HEK293 (cell line): ENCODE measurements at regions not wholly inside any gene's neighbourhood (a gene's known extent, or its start where the extent isn't known, plus 50 kb on each side); places are given as distances from the start of the nearest gene placed in this dataset.

ENCODE experiments used
- CTCF ChIA-PET: fragments of 350-600 bp; formaldehyde crosslinking; extraction: SDS; loops from one replicate; lab custom pipeline; 2021; ENCODE audit warnings: antibody characterized with exemption; lab: Yijun Ruan, JAX
- POLR2A ChIA-PET: fragments of 300-600 bp; formaldehyde crosslinking; extraction: SDS; loops from one replicate; lab custom pipeline; 2020; ENCODE audit warnings: antibody characterized with exemption, inconsistent platforms; lab: Yijun Ruan, JAX
- H3K27ac ChIP-seq: fragments of 200-500 bp; sonication (Bioruptor generic); 2 replicates; pipeline ENCODE4 v1.5.1; 2014; ENCODE audit warnings: low read depth, low read length, control low read depth, inconsistent platforms; ENCODE audit errors: extremely low read depth
- H3K36me3 ChIP-seq, 2 experiments: fragments of 200-500 bp in 1 of 2; sonication (Bioruptor generic) in 1 of 2; 1 replicate in 1 of 2; 2 replicates in 1 of 2; pipeline ENCODE4 v1.5.1; 2014 to 2017; ENCODE audit warnings: inconsistent platforms in 2 of 2, low read length in 2 of 2; ENCODE audit not compliant: control insufficient read depth in 2 of 2, insufficient read depth in 1 of 2
- H3K4me1 ChIP-seq: fragments of 200-500 bp; sonication (Bioruptor generic); 2 replicates; pipeline ENCODE4 v1.5.1; 2014; ENCODE audit warnings: mild to moderate bottlenecking, low read length, inconsistent platforms; ENCODE audit not compliant: control insufficient read depth, insufficient read depth
- H3K4me3 ChIP-seq: 2 replicates; pipeline ENCODE4 v1.5.1; 2011; ENCODE audit warnings: low read depth, mild to moderate bottlenecking, control low read depth, low read length, moderate library complexity
- H3K9me3 ChIP-seq: fragments of 200-500 bp; sonication (Bioruptor generic); 2 replicates; pipeline ENCODE4 v1.5.1; 2014; ENCODE audit warnings: low read depth, low read length, inconsistent platforms; ENCODE audit not compliant: control insufficient read depth, insufficient read depth
- KLF7 ChIP-seq: fragments of 450-650 bp; formaldehyde crosslinking; IDR thresholded peaks from 2 replicates; pipeline ENCODE4 v1.5.1; 2016; ENCODE audit warnings: missing biosample characterization, missing genetic modification characterization, borderline replicate concordance
- MEIS1 ChIP-seq: sonication (generic); formaldehyde crosslinking; IDR thresholded peaks from 2 replicates; pipeline ENCODE4 v1.8.1; 2022; ENCODE audit warnings: missing genetic modification reagents, mild to moderate bottlenecking, borderline replicate concordance
- OSR2 ChIP-seq: fragments of 450-650 bp; formaldehyde crosslinking; IDR thresholded peaks from 2 replicates; pipeline ENCODE4 v1.5.1; 2016; ENCODE audit warnings: missing biosample characterization, missing genetic modification characterization
- SP3 ChIP-seq: fragments of 450-650 bp; formaldehyde crosslinking; IDR thresholded peaks from 2 replicates; pipeline ENCODE4 v1.5.1; 2016; ENCODE audit warnings: missing biosample characterization, missing genetic modification characterization
- ZFP37 ChIP-seq: fragments of 450-650 bp; formaldehyde crosslinking; IDR thresholded peaks from 2 replicates; pipeline ENCODE4 v1.5.1; 2016; ENCODE audit warnings: missing biosample characterization, missing genetic modification characterization
- ZNF133 ChIP-seq: fragments of 450-650 bp; formaldehyde crosslinking; IDR thresholded peaks from 2 replicates; pipeline ENCODE4 v1.5.1; 2016; ENCODE audit warnings: missing biosample characterization, missing genetic modification characterization
- ZNF19 ChIP-seq: fragments of 450-650 bp; formaldehyde crosslinking; IDR thresholded peaks from 2 replicates; pipeline ENCODE4; 2016; ENCODE audit warnings: missing biosample characterization, missing genetic modification characterization, low read depth
- ZNF274 ChIP-seq, 2 experiments: fragments of 200-500 bp in 1 of 2; fragments of 450-650 bp in 1 of 2; sonication (Bioruptor generic) in 1 of 2; formaldehyde crosslinking in 1 of 2; IDR thresholded peaks; 2 replicates each; pipeline versions ENCODE4 v1.5.1 to v1.6.1; 2014 to 2016; ENCODE audit warnings: borderline replicate concordance in 1 of 2, inconsistent platforms in 1 of 2, low read length in 1 of 2, missing biosample characterization in 1 of 2, missing genetic modification characterization in 1 of 2
- ZNF341 ChIP-seq: fragments of 450-650 bp; formaldehyde crosslinking; IDR thresholded peaks from 2 replicates; pipeline ENCODE4; 2016; ENCODE audit warnings: low read depth, missing biosample characterization, missing genetic modification characterization
- ZNF366 ChIP-seq: fragments of 450-650 bp; formaldehyde crosslinking; conservative IDR thresholded peaks from 2 replicates; pipeline ENCODE4 v1.5.1; 2016; ENCODE audit warnings: missing biosample characterization, missing genetic modification characterization
- ZNF391 ChIP-seq: fragments of 450-650 bp; formaldehyde crosslinking; IDR thresholded peaks from 2 replicates; pipeline ENCODE4 v1.5.1; 2016; ENCODE audit warnings: low read depth, missing biosample characterization, missing genetic modification characterization, borderline replicate concordance
- ZNF416 ChIP-seq: fragments of 450-650 bp; formaldehyde crosslinking; IDR thresholded peaks from 2 replicates; pipeline ENCODE4 v1.5.1; 2016; ENCODE audit warnings: missing biosample characterization, missing genetic modification characterization
- ZNF521 ChIP-seq: fragments of 450-650 bp; formaldehyde crosslinking; IDR thresholded peaks from 2 replicates; pipeline ENCODE4 v1.5.1; 2017; ENCODE audit warnings: missing biosample characterization, mild to moderate bottlenecking, missing genetic modification characterization
- ZNF660 ChIP-seq: fragments of 450-650 bp; IDR thresholded peaks from 2 replicates; pipeline ENCODE4 v1.5.1; 2018; ENCODE audit warnings: missing biosample characterization, mild to moderate bottlenecking, missing genetic modification characterization
- ZNF830 ChIP-seq: fragments of 450-650 bp; IDR thresholded peaks from 2 replicates; pipeline ENCODE4 v1.5.0; 2018; ENCODE audit warnings: missing biosample characterization, missing genetic modification characterization, low read depth, mild to moderate bottlenecking, moderate library complexity
- TF ChIP-seq, protein P1 (sequence below): fragments of 450-650 bp; formaldehyde crosslinking; IDR thresholded peaks from 2 replicates; pipeline ENCODE4 v1.5.1; 2017; ENCODE audit warnings: missing biosample characterization, missing genetic modification characterization
- TF ChIP-seq, protein P2 (sequence below): fragments of 450-650 bp; formaldehyde crosslinking; conservative IDR thresholded peaks from 2 replicates; pipeline ENCODE4 v1.5.1; 2016; ENCODE audit warnings: low read depth, missing biosample characterization, missing genetic modification characterization
- TF ChIP-seq, protein P3 (sequence below): fragments of 450-650 bp; formaldehyde crosslinking; optimal IDR thresholded peaks from 2 replicates; pipeline ENCODE3; 2016; ENCODE audit warnings: missing biosample characterization, mild to moderate bottlenecking, missing genetic modification characterization

DNA sequence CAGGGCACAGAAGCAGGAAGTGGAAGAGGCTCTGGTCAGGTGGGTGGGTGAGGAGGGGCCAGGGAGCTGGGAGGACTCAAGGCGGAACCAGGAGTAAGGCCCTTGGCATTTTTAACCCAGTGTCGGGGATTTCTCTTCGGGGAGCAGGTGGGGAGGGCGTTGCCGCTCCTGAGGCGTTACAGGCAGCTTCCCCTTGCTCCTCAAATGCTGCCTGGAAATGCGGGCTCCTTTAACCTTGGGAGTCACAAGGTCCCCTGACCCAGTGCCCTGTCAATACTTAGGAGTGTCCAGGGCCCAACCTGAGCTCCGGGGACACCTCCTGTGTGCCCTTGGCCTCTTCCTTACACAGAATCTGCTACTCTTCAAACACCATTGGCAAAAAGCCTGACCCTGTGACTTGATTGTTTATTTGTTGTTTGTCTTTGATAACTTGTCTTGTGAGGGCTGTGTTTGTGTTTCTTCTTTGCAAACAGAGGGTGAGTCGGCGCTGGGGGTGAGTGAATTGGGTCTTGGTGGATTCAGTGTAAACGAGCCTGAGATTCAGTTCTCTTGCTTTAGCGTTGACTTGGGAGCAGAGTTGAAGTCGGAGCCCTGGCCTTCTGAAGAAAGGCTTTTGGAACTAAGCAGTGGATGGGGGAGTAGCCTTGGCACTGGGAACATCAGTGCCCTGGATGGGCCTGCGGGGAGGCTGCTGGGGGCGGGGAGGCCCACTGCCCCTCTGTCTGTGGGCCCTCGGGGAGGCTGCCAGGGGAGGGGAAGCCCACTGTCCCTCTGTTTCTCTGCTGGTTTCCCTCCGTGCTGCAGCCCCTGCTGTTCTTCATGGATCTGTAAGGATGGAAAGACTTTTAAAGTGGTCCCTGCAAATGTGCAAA is 300.7 kb upstream of the IRX4 start:
- CTCF ChIA-PET: interaction anchor here (1.2 kb wide), 1 partner anchor 13 kb away, joined by 3 read pairs; no protein-coding TSS in a partner anchor
- TF ChIP-seq ZNF366 (no peak), ZNF416 (tag by site-specific recombination) (no peak), ZFP37 (tag by site-specific recombination) (no peak), ZNF19 (tag by site-specific recombination) (no peak), SP3 (no peak), ZNF133 (no peak), ZNF521 (tag by site-specific recombination) (no peak), ZNF274 (IDR thresholded peaks at IDR 0.05; ENCODE audit: low read length) (no peak), ZNF274 (tag by site-specific recombination; IDR thresholded peaks at IDR 0.05; ENCODE audit: borderline replicate concordance) (no peak), ZNF341 (tag by site-specific recombination) (no peak), OSR2 (tag by site-specific recombination) (no peak), MEIS1 (CRISPR knock-in tag) (no peak), KLF7 (tag by site-specific recombination) (no peak), ZNF391 (tag by site-specific recombination) (no peak), ZNF660 (tag by site-specific recombination) (no peak), ZNF830 (no peak)
- TF ChIP-seq, protein P1, sequence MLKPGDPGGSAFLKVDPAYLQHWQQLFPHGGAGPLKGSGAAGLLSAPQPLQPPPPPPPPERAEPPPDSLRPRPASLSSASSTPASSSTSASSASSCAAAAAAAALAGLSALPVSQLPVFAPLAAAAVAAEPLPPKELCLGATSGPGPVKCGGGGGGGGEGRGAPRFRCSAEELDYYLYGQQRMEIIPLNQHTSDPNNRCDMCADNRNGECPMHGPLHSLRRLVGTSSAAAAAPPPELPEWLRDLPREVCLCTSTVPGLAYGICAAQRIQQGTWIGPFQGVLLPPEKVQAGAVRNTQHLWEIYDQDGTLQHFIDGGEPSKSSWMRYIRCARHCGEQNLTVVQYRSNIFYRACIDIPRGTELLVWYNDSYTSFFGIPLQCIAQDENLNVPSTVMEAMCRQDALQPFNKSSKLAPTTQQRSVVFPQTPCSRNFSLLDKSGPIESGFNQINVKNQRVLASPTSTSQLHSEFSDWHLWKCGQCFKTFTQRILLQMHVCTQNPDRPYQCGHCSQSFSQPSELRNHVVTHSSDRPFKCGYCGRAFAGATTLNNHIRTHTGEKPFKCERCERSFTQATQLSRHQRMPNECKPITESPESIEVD (tag by site-specific recombination): no peak
- TF ChIP-seq, protein P2, sequence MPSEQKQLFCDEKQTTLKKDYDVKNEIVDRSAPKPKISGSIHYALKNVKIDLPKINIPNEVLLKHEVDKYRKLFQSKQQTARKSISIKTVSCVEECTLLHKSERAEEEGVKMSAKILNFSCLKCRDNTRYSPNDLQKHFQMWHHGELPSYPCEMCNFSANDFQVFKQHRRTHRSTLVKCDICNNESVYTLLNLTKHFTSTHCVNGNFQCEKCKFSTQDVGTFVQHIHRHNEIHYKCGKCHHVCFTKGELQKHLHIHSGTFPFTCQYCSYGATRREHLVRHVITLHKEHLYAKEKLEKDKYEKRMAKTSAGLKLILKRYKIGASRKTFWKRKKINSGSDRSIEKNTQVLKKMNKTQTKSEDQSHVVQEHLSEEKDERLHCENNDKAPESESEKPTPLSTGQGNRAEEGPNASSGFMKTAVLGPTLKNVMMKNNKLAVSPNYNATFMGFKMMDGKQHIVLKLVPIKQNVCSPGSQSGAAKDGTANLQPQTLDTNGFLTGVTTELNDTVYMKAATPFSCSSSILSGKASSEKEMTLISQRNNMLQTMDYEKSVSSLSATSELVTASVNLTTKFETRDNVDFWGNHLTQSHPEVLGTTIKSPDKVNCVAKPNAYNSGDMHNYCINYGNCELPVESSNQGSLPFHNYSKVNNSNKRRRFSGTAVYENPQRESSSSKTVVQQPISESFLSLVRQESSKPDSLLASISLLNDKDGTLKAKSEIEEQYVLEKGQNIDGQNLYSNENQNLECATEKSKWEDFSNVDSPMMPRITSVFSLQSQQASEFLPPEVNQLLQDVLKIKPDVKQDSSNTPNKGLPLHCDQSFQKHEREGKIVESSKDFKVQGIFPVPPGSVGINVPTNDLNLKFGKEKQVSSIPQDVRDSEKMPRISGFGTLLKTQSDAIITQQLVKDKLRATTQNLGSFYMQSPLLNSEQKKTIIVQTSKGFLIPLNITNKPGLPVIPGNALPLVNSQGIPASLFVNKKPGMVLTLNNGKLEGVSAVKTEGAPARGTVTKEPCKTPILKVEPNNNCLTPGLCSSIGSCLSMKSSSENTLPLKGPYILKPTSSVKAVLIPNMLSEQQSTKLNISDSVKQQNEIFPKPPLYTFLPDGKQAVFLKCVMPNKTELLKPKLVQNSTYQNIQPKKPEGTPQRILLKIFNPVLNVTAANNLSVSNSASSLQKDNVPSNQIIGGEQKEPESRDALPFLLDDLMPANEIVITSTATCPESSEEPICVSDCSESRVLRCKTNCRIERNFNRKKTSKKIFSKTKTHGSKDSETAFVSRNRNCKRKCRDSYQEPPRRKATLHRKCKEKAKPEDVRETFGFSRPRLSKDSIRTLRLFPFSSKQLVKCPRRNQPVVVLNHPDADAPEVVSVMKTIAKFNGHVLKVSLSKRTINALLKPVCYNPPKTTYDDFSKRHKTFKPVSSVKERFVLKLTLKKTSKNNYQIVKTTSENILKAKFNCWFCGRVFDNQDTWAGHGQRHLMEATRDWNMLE: no peak
- TF ChIP-seq, protein P3, sequence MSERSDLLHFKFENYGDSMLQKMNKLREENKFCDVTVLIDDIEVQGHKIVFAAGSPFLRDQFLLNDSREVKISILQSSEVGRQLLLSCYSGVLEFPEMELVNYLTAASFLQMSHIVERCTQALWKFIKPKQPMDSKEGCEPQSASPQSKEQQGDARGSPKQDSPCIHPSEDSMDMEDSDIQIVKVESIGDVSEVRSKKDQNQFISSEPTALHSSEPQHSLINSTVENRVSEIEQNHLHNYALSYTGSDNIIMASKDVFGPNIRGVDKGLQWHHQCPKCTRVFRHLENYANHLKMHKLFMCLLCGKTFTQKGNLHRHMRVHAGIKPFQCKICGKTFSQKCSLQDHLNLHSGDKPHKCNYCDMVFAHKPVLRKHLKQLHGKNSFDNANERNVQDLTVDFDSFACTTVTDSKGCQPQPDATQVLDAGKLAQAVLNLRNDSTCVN (tag by site-specific recombination): no peak
- Histone ChIP-seq H3K4me3 (no peak overlapping the region), H3K9me3 (no peaks in the 10 kb centered on the region), H3K36me3 (no peaks in the 10 kb centered on the region), H3K4me1 (no peaks in the 10 kb centered on the region), H3K27ac (no peak overlapping the region)
- POLR2A ChIA-PET: no interaction called here
